Natural killer cell treated with Interleukin-12 subunit alpha and Interleukin-12 subunit beta and Interleukin-15 and Interleukin-18, amount 100 ng/mL, for 72 hours (primary cell): ENCODE measurements at regions not wholly inside any gene's neighbourhood (a gene's known extent, or its start where the extent isn't known, plus 50 kb on each side); places are given as distances from the start of the nearest gene placed in this dataset.

Experiments
- ATAC-seq, 2 donors: fragments of 150-1000 bp; cut with Tn5 transposase in 1 of 2; sonication (Bioruptor Pico), chemical (Tn5 transposase) in 1 of 2; 2 replicates each; pipeline ENCODE4 v1.10.0; 2021
- DNase-seq: peaks from one replicate; pipeline ENCODE4 v3.0.0; 2022; ENCODE audit warnings: low spot score
- H3K27ac Mint-ChIP-seq, 2 donors: 1 replicate in 1 of 2; 2 replicates in 1 of 2; pipeline ENCODE4 v1.8.0; 2022; ENCODE audit warnings: mixed read lengths in 2 of 2, mild to moderate bottlenecking in 1 of 2, moderate library complexity in 1 of 2
- H3K27me3 Mint-ChIP-seq, 2 donors: 1 replicate in 1 of 2; 2 replicates in 1 of 2; pipeline ENCODE4 v1.8.0; 2022; ENCODE audit warnings: mixed read lengths in 2 of 2
- H3K36me3 Mint-ChIP-seq: one replicate; pipeline ENCODE4 v1.8.0; 2022; ENCODE audit warnings: mixed read lengths
- H3K4me1 Mint-ChIP-seq, 2 donors: 1 replicate in 1 of 2; 2 replicates in 1 of 2; pipeline ENCODE4 v1.8.0; 2022; ENCODE audit warnings: low read depth in 2 of 2, mixed read lengths in 2 of 2, mild to moderate bottlenecking in 1 of 2
- H3K4me3 Mint-ChIP-seq: one replicate; pipeline ENCODE4 v1.8.0; 2022; ENCODE audit warnings: mixed read lengths
- H3K9me3 Mint-ChIP-seq: 2 replicates; pipeline ENCODE4 v1.8.0; 2022; ENCODE audit warnings: mixed read lengths

- no peak overlapping the region for H3K27ac Mint-ChIP-seq
- H3K36me3 Mint-ChIP-seq = no peaks in the 10 kb centered on the region
- no peak overlapping the region for H3K4me3 Mint-ChIP-seq
- H3K27me3 Mint-ChIP-seq = no peaks in the 10 kb centered on the region
- DNase-seq = no peak
- no peak for ATAC-seq
- H3K4me1 Mint-ChIP-seq = no peaks in the 10 kb centered on the region
- H3K9me3 Mint-ChIP-seq = no peaks in the 10 kb centered on the region
These were observed 214.6 kb upstream of the FAM241A start for GRCh38 chr4:111930659-111931058.

DNA sequence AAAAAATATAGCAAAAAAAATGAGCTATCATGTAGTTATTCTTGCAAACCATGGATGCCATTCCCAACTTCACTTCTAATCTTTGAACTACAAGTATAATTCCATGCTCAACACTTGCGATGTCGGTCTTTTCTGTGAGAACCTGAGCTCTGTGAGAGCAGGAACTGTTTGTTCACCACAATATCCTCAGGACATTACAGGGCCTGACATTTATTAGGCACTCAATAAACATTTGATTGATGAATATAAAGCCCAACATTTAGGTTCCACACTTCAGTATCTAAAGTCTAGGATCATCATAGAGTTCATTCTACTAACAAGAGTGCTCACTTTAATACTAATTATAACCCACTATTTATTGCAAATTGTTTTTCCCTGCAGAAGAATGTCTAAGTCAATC is 211.6 kb upstream of the FAM241A start:
- H3K36me3 Mint-ChIP-seq = no peaks in the 10 kb centered on the region
- DNase-seq (no peak), ATAC-seq (no peak)
- no peak overlapping the region for H3K4me3 Mint-ChIP-seq
- H3K27me3 Mint-ChIP-seq = no peaks in the 10 kb centered on the region
- H3K4me1 Mint-ChIP-seq = no peaks in the 10 kb centered on the region
- H3K27ac Mint-ChIP-seq = no peak overlapping the region
- no peaks in the 10 kb centered on the region for H3K9me3 Mint-ChIP-seq

- H3K36me3 Mint-ChIP-seq = no peaks in the 10 kb centered on the region
- no peak overlapping the region for H3K27ac Mint-ChIP-seq
- ATAC-seq (no peak), DNase-seq (no peak)
- H3K9me3 Mint-ChIP-seq = no peaks in the 10 kb centered on the region
- no peaks in the 10 kb centered on the region for H3K27me3 Mint-ChIP-seq
- H3K4me3 Mint-ChIP-seq = no peak overlapping the region
- no peaks in the 10 kb centered on the region for H3K4me1 Mint-ChIP-seq
These were observed 210.9 kb upstream of the FAM241A start for GRCh38 chr4:111934314-111934713.

DNA sequence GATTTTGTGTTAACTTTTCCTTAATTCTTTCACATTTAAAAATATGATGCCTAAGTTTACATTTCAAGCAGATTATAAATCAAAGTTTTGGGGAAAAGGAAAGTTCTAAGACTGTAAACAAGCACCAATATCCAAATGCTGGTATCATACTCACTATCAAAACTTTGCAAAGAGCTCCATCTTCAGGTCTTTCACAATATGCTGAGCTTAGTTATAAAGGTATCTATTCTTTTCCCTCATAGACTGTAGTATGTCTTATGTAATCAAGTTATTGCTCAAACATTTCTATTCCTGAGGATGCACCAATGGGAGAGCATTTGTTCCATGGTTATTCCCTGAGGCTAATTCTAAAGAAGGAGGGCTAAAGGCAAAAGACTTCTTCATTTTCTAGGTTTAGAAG is 207.9 kb upstream of the FAM241A start:
- no peaks in the 10 kb centered on the region for H3K27me3 Mint-ChIP-seq
- H3K9me3 Mint-ChIP-seq = no peaks in the 10 kb centered on the region
- ATAC-seq (no peak), DNase-seq (no peak)
- no peak overlapping the region for H3K4me3 Mint-ChIP-seq
- no peaks in the 10 kb centered on the region for H3K4me1 Mint-ChIP-seq
- H3K27ac Mint-ChIP-seq = no peak overlapping the region
- no peaks in the 10 kb centered on the region for H3K36me3 Mint-ChIP-seq

GRCh38 chr4:111941957-111942356 is 203.3 kb upstream of the FAM241A start:
- DNase-seq = no peak
- ATAC-seq = no peak
- no peak overlapping the region for H3K4me3 Mint-ChIP-seq
- H3K36me3 Mint-ChIP-seq = no peaks in the 10 kb centered on the region
- H3K27me3 Mint-ChIP-seq = no peaks in the 10 kb centered on the region
- no peaks in the 10 kb centered on the region for H3K9me3 Mint-ChIP-seq
- no peak overlapping the region for H3K27ac Mint-ChIP-seq
- no peaks in the 10 kb centered on the region for H3K4me1 Mint-ChIP-seq

DNA sequence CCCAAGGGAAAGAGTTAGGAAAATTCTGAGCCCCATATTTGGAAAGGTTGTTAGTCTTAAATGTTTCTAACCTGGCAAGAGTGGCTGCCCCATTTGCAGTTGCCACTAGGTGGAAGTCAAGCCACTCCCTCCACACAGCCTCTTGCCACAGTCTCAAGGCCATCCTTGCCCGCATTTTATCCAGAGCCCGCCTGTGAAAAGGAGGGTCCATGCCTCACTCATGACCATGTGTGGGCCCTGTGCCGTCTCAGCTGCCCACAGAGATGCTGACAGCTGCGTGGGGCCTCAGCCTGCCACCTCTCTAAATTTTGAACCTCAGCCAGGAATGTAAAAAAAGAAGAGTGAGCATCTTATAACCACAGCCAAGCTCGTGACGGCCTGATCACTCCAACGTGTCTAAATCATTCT is 201.5 kb upstream of the FAM241A start:
- Mint-ChIP-seq H3K4me1 (no peaks in the 10 kb centered on the region), H3K4me3 (no peak overlapping the region), H3K27me3 (no peaks in the 10 kb centered on the region), H3K27ac (no peak overlapping the region), H3K9me3 (no peaks in the 10 kb centered on the region), H3K36me3 (no peaks in the 10 kb centered on the region)
- no peak for DNase-seq
- no peak for ATAC-seq

DNA sequence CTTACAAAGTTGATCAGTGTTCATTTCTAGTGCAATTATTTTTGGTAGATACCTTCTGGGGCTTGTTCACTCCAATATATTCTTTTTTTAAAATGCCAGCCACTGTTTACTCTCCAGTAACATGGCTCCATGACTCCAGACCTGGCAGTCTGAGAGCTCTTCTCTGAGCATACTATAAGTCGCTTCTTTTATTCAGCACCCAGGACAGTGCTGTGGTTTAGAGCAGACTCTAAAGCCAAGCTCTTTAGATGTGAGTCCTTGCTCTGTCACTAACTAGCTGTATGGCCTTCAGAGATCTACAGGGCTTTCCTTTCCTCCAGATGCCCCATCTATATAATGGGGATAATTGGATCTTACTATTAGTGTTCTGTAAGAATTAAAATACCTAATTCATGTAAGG is 200.2 kb upstream of the FAM241A start:
- no peak for ATAC-seq
- H3K27me3 Mint-ChIP-seq = no peaks in the 10 kb centered on the region
- H3K27ac Mint-ChIP-seq = no peak overlapping the region
- H3K9me3 Mint-ChIP-seq = no peaks in the 10 kb centered on the region
- no peaks in the 10 kb centered on the region for H3K36me3 Mint-ChIP-seq
- DNase-seq = no peak
- no peak overlapping the region for H3K4me3 Mint-ChIP-seq
- H3K4me1 Mint-ChIP-seq = no peaks in the 10 kb centered on the region

DNA sequence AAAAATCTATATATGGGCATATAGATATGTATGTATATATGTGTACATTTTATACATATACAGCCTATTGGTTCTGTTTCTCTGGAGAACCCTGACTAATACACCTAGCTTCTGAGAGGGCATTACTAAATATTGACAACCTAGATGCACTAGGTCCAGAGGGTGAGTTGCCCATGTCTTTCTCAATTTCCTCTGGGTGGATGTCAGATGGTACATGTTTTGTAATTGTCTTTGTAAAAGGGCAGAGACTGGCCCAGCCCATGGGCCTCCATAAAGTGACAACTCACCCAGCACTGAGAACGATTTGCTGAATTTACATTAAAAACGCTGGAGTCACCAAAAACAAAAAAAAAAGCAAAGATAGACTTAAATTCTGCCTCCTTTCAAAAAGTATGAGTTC is 198.5 kb upstream of the FAM241A start:
- no peaks in the 10 kb centered on the region for H3K4me1 Mint-ChIP-seq
- no peaks in the 10 kb centered on the region for H3K27me3 Mint-ChIP-seq
- ATAC-seq (no peak), DNase-seq (no peak)
- H3K9me3 Mint-ChIP-seq = peaks cover 3% of the 10 kb centered on the region
- no peak overlapping the region for H3K27ac Mint-ChIP-seq
- H3K4me3 Mint-ChIP-seq = no peak overlapping the region
- no peaks in the 10 kb centered on the region for H3K36me3 Mint-ChIP-seq

DNA sequence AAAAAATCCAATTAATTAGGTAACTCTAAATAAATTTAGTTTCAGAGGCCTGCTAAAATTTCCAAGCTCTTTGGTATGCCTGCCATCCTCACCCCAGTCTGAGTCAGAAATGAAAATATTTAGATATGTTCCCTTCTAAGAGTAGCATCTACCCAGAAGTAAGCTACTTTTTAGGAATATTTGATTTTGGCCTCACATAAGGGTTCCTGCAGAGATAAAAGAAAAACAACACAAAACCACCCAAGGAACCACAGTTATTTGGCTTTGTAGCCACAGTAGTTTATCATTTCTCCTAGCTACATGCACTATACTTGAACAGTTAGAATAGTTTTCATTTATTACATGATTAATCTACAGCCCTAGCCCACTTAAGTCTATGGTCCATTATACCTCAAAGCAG is 192.6 kb upstream of the FAM241A start:
- DNase-seq = no peak
- ATAC-seq = no peak
- Mint-ChIP-seq H3K36me3 (no peaks in the 10 kb centered on the region), H3K27me3 (no peaks in the 10 kb centered on the region), H3K9me3 (peaks cover 5% of the 10 kb centered on the region), H3K4me1 (no peaks in the 10 kb centered on the region), H3K27ac (no peak overlapping the region), H3K4me3 (no peak overlapping the region)

DNA sequence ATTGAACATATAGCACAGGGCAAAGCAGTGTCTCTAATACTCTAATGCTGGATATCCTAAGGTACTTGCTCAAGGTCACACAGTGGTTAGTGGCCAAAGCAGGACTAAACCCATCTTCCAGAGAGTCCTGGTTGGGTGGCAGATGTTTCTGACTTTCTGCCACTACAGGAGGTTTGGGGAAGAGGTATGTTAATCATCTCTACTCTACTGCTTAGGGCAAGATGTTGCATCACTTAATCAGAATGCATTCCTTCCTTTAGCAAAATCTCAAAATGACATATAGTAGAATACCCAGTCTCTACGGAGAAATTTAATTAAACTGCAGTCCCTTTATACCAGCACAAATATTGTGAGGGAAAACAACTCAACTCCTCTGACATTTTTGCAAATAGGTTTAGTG is 190.7 kb upstream of the FAM241A start:
- no peak overlapping the region for H3K4me3 Mint-ChIP-seq
- DNase-seq (no peak), ATAC-seq (no peak)
- H3K27ac Mint-ChIP-seq = no peak overlapping the region
- H3K4me1 Mint-ChIP-seq = no peaks in the 10 kb centered on the region
- H3K27me3 Mint-ChIP-seq = no peaks in the 10 kb centered on the region
- peaks cover 5% of the 10 kb centered on the region for H3K9me3 Mint-ChIP-seq
- no peaks in the 10 kb centered on the region for H3K36me3 Mint-ChIP-seq

GRCh38 chr4:111955001-111955400 is 190.3 kb upstream of the FAM241A start:
- ATAC-seq = no peak
- no peaks in the 10 kb centered on the region for H3K4me1 Mint-ChIP-seq
- H3K27me3 Mint-ChIP-seq = no peaks in the 10 kb centered on the region
- H3K27ac Mint-ChIP-seq = no peak overlapping the region
- no peak for DNase-seq
- H3K9me3 Mint-ChIP-seq = peaks cover 5% of the 10 kb centered on the region
- H3K4me3 Mint-ChIP-seq = no peak overlapping the region
- H3K36me3 Mint-ChIP-seq = no peaks in the 10 kb centered on the region

- Mint-ChIP-seq H3K4me1 (no peaks in the 10 kb centered on the region), H3K27ac (no peak overlapping the region), H3K27me3 (no peaks in the 10 kb centered on the region), H3K4me3 (no peak overlapping the region), H3K36me3 (no peaks in the 10 kb centered on the region), H3K9me3 (no peaks in the 10 kb centered on the region)
- DNase-seq = no peak
- no peak for ATAC-seq
These were observed 188.1 kb upstream of the FAM241A start for GRCh38 chr4:111957116-111957515.

DNA sequence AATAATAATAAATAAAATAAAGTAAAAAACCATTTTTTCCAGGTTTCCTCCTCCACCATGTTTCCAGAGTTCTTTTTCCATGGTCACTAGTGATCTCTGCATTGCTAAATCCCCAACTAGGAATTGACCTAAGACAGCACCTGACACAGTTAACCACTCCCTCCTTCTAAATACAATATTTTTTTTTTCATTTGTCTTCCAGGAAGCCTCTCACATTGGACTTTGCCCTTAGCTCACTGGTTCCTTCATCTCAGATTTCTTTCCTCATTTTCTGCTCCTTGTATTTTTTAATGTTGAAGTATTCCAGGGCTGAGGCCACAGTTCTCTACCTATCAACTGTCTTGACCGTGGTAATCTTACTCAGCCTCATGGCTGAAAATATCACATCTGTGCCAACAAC is 187.3 kb upstream of the FAM241A start:
- no peaks in the 10 kb centered on the region for H3K27me3 Mint-ChIP-seq
- no peaks in the 10 kb centered on the region for H3K4me1 Mint-ChIP-seq
- H3K27ac Mint-ChIP-seq = no peak overlapping the region
- ATAC-seq = no peak
- H3K36me3 Mint-ChIP-seq = no peaks in the 10 kb centered on the region
- DNase-seq = no peak
- H3K4me3 Mint-ChIP-seq = no peak overlapping the region
- H3K9me3 Mint-ChIP-seq = no peaks in the 10 kb centered on the region

GRCh38 chr4:111959222-111959621 is 186.0 kb upstream of the FAM241A start:
- Mint-ChIP-seq H3K27ac (no peak overlapping the region), H3K4me3 (no peak overlapping the region), H3K36me3 (no peaks in the 10 kb centered on the region), H3K4me1 (no peaks in the 10 kb centered on the region), H3K27me3 (no peaks in the 10 kb centered on the region), H3K9me3 (peaks cover 3% of the 10 kb centered on the region)
- ATAC-seq (no peak), DNase-seq (no peak)

DNA sequence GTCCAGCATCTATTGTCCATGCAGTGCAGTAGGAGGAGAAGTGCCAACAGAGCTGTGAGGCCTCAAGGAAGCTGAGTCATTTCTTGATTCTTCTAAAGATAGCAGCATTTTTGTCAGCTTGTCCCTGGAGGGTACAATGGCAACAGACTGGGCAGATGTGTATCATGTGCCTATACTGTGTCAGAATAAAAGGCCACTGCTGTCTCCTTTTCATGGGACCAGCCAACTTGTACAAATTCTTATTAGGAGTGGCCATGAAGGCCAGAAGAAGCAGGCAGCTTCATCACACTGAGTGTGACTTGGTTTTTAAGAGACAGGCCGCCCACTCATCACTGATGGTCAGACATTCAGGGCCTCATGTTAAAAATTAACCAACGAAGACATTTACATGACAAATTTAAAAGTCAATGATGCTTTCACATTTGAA is 185.0 kb upstream of the FAM241A start:
- no peak for DNase-seq
- no peak overlapping the region for H3K27ac Mint-ChIP-seq
- no peaks in the 10 kb centered on the region for H3K27me3 Mint-ChIP-seq
- no peaks in the 10 kb centered on the region for H3K36me3 Mint-ChIP-seq
- no peak for ATAC-seq
- H3K4me1 Mint-ChIP-seq = no peaks in the 10 kb centered on the region
- H3K4me3 Mint-ChIP-seq = no peak overlapping the region
- peaks cover 3% of the 10 kb centered on the region for H3K9me3 Mint-ChIP-seq
